HL-60 (cell line): ENCODE measurements at regions not wholly inside any gene's neighbourhood (a gene's known extent, or its start where the extent isn't known, plus 50 kb on each side); places are given as distances from the start of the nearest gene placed in this dataset.

ENCODE experiments used
- DNase-seq, 2 experiments: peaks; one replicate each; pipeline ENCODE4 v3.0.0-alpha.2; 2010 to 2020; ENCODE audit warnings: low read depth in 1 of 2, low spot score in 1 of 2
- H3K27ac ChIP-seq: fragments of 250-450 bp; sonication (Bioruptor Pico); replicated peaks from 2 replicates; pipeline ENCODE4 v1.5.1; 2020; ENCODE audit warnings: mild to moderate bottlenecking, moderate library complexity
- H3K27me3 ChIP-seq: fragments of 250-450 bp; sonication (Bioruptor Pico); 2 replicates; pipeline ENCODE4 v1.5.1; 2021; ENCODE audit warnings: mild to moderate bottlenecking, moderate library complexity; ENCODE audit not compliant: insufficient read depth, poor library complexity, severe bottlenecking
- H3K4me3 ChIP-seq: replicated peaks from 2 replicates; pipeline ENCODE4 v1.5.1; 2011; ENCODE audit warnings: mild to moderate bottlenecking, control low read depth, low read length; ENCODE audit not compliant: insufficient read depth
- CTCF ChIP-seq: IDR thresholded peaks from one replicate; pipeline ENCODE4 v1.5.1; 2011; ENCODE audit warnings: low read length, control low read depth, inconsistent platforms; ENCODE audit not compliant: insufficient read depth
- GABPA ChIP-seq: IDR thresholded peaks from 2 replicates; pipeline ENCODE4 v1.6.1; 2012; ENCODE audit warnings: low read depth
- POLR2AphosphoS5 ChIP-seq: IDR thresholded peaks from 2 replicates; pipeline ENCODE4 v1.6.1; 2012; ENCODE audit warnings: low read depth
- SPI1 ChIP-seq: IDR thresholded peaks from 2 replicates; pipeline ENCODE4 v1.6.1; 2012; ENCODE audit warnings: low read depth, mild to moderate bottlenecking, borderline replicate concordance
- TF ChIP-seq, protein P1 (sequence below): IDR thresholded peaks from 2 replicates; pipeline ENCODE4 v1.6.1; 2012; ENCODE audit warnings: low read depth; ENCODE audit not compliant: insufficient replicate concordance

GRCh38 chr11:134741453-134742223 is 329.6 kb upstream of the B3GAT1 start:
- no peak for DNase-seq
- Histone ChIP-seq H3K27ac (no peak overlapping the region), H3K27me3 (no peaks in the 10 kb centered on the region)

GRCh38 chr11:134740590-134741261 is 328.7 kb upstream of the B3GAT1 start:
- no peak for DNase-seq
- Histone ChIP-seq H3K4me3 (no peak overlapping the region), H3K27ac (no peak overlapping the region), H3K27me3 (no peaks in the 10 kb centered on the region)
- TF ChIP-seq SPI1: no peak
- no peak for TF ChIP-seq CTCF
- TF ChIP-seq, protein P1, sequence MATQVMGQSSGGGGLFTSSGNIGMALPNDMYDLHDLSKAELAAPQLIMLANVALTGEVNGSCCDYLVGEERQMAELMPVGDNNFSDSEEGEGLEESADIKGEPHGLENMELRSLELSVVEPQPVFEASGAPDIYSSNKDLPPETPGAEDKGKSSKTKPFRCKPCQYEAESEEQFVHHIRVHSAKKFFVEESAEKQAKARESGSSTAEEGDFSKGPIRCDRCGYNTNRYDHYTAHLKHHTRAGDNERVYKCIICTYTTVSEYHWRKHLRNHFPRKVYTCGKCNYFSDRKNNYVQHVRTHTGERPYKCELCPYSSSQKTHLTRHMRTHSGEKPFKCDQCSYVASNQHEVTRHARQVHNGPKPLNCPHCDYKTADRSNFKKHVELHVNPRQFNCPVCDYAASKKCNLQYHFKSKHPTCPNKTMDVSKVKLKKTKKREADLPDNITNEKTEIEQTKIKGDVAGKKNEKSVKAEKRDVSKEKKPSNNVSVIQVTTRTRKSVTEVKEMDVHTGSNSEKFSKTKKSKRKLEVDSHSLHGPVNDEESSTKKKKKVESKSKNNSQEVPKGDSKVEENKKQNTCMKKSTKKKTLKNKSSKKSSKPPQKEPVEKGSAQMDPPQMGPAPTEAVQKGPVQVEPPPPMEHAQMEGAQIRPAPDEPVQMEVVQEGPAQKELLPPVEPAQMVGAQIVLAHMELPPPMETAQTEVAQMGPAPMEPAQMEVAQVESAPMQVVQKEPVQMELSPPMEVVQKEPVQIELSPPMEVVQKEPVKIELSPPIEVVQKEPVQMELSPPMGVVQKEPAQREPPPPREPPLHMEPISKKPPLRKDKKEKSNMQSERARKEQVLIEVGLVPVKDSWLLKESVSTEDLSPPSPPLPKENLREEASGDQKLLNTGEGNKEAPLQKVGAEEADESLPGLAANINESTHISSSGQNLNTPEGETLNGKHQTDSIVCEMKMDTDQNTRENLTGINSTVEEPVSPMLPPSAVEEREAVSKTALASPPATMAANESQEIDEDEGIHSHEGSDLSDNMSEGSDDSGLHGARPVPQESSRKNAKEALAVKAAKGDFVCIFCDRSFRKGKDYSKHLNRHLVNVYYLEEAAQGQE: no peak
- TF ChIP-seq POLR2AphosphoS5: no peak

More at GRCh38 chr11:134741453-134742223, 329.6 kb upstream of the B3GAT1 start:
- TF ChIP-seq SPI1 (no peak), GABPA (no peak), CTCF (no peak), POLR2AphosphoS5 (no peak)
- TF ChIP-seq, protein P1: no peak
- no peak overlapping the region for H3K4me3 ChIP-seq

- DNase-seq: no peak
- Histone ChIP-seq H3K27ac (no peak overlapping the region), H3K27me3 (no peaks in the 10 kb centered on the region), H3K4me3 (no peak overlapping the region)
- TF ChIP-seq POLR2AphosphoS5: no peak
- no peak for TF ChIP-seq CTCF
- TF ChIP-seq GABPA: no peak
- no peak for TF ChIP-seq SPI1
- TF ChIP-seq, protein P1: no peak
Observed at GRCh38 chr11:134739136-134739535, 327.1 kb upstream of the B3GAT1 start.
